ENCODE measurements at regions not wholly inside any gene's neighbourhood (a gene's known extent, or its start where the extent isn't known, plus 50 kb on each side); places are given as distances from the start of the nearest gene placed in this dataset.
A peak's percentile ranks its signal among the peaks of the same experiment; 100 is the strongest.

DNA sequence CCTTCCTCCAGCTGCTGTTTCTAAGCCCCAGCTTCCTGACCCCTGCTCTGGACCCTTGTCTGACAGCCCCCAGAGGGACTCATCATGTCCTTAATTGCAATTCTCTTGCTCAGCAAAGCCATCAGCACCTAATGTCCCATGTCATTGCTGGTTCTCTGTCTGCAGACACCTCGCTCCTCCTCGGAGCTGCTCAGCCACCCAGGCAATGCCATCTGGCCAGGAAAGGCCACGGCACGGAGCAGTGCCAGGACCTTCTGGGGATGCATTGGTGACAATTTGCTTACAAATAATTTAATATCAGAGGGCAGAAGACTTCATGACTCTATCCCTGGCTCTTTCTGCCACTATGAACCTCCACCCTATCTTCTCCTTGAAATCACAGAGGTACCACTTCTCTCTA is 107.0 kb upstream of the THY1 start:
- intact Hi-C loops (cut with DNase I) = no loop called here
- H3K27ac ChIP-seq = no peak overlapping the region
- H3K4me3 ChIP-seq = no peak overlapping the region
- no peaks in the 10 kb centered on the region for H3K4me1 ChIP-seq
- TF ChIP-seq, protein P1, sequence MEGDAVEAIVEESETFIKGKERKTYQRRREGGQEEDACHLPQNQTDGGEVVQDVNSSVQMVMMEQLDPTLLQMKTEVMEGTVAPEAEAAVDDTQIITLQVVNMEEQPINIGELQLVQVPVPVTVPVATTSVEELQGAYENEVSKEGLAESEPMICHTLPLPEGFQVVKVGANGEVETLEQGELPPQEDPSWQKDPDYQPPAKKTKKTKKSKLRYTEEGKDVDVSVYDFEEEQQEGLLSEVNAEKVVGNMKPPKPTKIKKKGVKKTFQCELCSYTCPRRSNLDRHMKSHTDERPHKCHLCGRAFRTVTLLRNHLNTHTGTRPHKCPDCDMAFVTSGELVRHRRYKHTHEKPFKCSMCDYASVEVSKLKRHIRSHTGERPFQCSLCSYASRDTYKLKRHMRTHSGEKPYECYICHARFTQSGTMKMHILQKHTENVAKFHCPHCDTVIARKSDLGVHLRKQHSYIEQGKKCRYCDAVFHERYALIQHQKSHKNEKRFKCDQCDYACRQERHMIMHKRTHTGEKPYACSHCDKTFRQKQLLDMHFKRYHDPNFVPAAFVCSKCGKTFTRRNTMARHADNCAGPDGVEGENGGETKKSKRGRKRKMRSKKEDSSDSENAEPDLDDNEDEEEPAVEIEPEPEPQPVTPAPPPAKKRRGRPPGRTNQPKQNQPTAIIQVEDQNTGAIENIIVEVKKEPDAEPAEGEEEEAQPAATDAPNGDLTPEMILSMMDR (IDR thresholded peaks at IDR 0.05) = no peak
- no peaks in the 10 kb centered on the region for H3K9me3 ChIP-seq
- H3K36me3 ChIP-seq = no peaks in the 10 kb centered on the region
- DNase-seq (ENCODE audit: low spot score in 2 of 2) = peak in 1 of 2 donors; percentile 9
- no peaks in the 10 kb centered on the region for H3K27me3 ChIP-seq

DNA sequence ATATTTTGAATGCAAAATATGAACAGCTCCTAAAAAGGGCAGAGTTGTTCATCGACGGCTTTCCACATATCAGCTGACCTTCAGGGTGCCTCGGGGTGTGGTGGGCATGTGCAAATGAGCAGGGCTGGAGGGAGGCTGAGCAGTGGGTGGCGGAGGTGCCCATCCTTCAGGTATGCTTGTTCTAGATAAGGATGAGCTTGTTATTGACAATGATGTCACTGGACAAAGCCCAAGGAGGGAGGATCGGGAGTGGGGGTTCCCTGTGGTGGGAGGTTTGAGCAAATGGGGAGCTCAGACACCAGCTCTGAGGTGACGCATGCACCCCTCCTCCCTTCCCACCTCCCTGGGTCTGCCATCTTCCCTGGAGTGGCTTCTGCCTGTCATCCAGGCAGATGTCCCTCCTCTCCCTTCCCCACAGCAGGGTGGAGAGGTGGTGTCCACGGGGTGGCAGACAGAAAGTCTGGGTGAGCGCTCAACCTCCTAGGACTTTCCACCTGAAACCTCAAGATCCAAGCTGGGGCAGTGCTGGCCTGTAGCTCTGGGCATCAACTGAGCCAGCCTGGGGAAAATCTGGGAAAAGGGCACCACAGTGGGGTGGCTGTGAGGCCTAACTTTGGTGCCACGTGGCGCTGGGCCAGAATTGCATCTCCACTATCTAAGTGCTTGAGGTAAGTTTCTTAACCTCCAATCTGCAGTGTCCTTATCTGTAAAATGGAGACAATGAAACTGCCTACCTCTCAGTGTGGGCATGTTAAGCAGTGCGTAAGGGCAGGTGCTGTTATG is 106.3 kb upstream of the THY1 start:
- intact Hi-C loops (cut with DNase I) = no loop called here
- peak in 1 of 2 donors; percentile 47 for DNase-seq (ENCODE audit: low spot score in 2 of 2)
- Histone ChIP-seq H3K36me3 (no peaks in the 10 kb centered on the region), H3K4me1 (no peaks in the 10 kb centered on the region), H3K9me3 (no peaks in the 10 kb centered on the region), H3K27ac (no peak overlapping the region), H3K27me3 (no peaks in the 10 kb centered on the region), H3K4me3 (no peak overlapping the region)
- TF ChIP-seq, protein P1 (IDR thresholded peaks at IDR 0.05) = no peak

DNA sequence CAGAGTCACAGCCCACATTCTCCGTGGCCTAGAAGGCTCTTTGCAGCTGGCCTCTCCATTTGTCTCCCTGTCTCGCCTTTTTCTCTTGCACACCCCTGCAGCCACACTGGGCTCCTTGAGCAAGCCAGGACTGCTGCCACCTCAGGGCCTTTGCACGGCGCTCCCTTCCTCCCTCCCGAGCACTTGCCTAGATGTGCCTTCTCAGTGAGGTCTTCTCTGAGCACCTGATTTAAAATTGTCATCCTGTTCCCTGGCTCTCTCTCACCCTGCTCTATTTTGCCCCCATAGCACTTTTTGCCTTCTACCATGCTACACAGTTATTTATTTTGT is 102.9 kb upstream of the THY1 start:
- no peak for DNase-seq (ENCODE audit: low spot score in 2 of 2)
- H3K27me3 ChIP-seq = no peaks in the 10 kb centered on the region
- intact Hi-C loops (cut with DNase I) = no loop called here
- no peak overlapping the region for H3K27ac ChIP-seq
- TF ChIP-seq, protein P1 (IDR thresholded peaks at IDR 0.05) = no peak
- H3K4me1 ChIP-seq = no peaks in the 10 kb centered on the region
- no peaks in the 10 kb centered on the region for H3K36me3 ChIP-seq
- H3K9me3 ChIP-seq = no peaks in the 10 kb centered on the region
- H3K4me3 ChIP-seq = no peak overlapping the region

DNA sequence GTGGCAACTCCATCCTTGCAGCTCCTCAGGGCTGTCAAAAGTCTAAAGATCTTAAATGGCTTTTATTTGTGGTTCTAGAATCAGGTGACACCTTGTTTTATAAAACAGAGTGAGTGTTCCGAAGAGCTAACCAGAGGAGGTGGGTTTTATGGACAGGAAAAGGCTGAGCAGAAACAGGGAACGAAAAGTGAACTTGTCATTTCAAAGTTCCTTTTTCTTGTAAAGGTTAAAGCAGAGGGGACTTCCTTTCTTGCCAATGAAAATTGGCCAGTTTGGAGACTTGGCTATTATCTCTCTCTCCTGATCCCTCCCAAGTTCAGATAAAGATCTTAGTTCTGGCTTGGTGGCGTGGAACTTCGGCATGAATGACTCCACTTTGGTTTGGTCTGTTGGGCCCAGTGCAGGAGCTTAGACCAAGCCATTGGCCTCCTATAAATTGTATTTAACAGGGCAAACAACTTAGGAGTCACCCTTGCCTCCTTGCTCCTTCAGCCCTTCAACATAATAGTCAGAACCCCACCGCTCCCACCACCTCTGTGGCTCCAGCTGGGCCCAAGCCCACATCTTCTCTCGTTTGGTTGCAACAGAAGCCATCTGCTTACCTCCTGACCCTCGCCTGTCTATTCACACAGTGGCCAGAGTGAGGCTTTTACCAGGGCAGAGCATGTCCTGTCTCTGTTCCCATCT is 102.4 kb upstream of the THY1 start:
- TF ChIP-seq, protein P1 (IDR thresholded peaks at IDR 0.05) = no peak
- intact Hi-C loops (cut with DNase I) = no loop called here
- no peaks in the 10 kb centered on the region for H3K4me1 ChIP-seq
- no peaks in the 10 kb centered on the region for H3K9me3 ChIP-seq
- H3K4me3 ChIP-seq = no peak overlapping the region
- DNase-seq (ENCODE audit: low spot score in 2 of 2) = no peak
- no peak overlapping the region for H3K27ac ChIP-seq
- H3K36me3 ChIP-seq = no peaks in the 10 kb centered on the region
- no peaks in the 10 kb centered on the region for H3K27me3 ChIP-seq

DNA sequence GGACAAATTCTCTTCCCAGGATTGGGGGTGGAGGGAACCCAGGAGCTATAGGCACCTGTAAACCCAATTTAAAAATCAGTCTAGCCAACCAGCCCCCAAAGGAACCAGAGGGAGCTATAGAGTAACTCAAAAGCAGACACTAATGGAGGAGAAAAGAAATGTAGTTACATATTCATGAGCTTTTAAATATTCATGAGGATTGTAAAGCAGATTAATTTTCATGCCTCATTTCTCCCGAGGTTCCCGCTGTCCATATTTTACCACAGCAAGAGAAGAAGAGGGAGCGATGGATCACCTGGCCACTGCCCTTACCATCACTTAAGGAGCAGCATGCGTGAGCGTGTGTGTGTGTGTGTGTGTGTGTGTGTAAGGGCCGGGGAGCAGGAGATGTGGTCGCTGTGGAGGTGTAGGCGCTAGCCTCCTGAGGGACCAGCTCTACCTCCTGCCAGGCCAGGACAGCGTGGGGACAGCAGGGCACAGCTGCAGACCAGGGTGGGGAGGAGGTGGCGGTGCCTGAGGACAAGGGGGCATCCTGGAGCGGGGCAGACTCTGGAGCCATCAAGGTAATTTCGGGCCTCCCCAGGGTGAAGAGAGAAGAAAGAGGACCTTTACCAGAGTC is 100.7 kb upstream of the THY1 start:
- H3K9me3 ChIP-seq = no peaks in the 10 kb centered on the region
- DNase-seq (ENCODE audit: low spot score in 2 of 2) = no peak
- H3K4me1 ChIP-seq = no peaks in the 10 kb centered on the region
- no peaks in the 10 kb centered on the region for H3K36me3 ChIP-seq
- no peak overlapping the region for H3K4me3 ChIP-seq
- H3K27ac ChIP-seq = no peak overlapping the region
- intact Hi-C loops (cut with DNase I) = no loop called here
- no peaks in the 10 kb centered on the region for H3K27me3 ChIP-seq
- TF ChIP-seq, protein P1 (IDR thresholded peaks at IDR 0.05) = no peak

All from ascending aorta (tissue), 2 donors.